Esophagus muscularis mucosa (tissue), 4 donors: ENCODE measurements at regions not wholly inside any gene's neighbourhood (a gene's known extent, or its start where the extent isn't known, plus 50 kb on each side); places are given as distances from the start of the nearest gene placed in this dataset.

Experiments
- DNase-seq: peaks from one replicate; pipeline ENCODE4 v3.0.0-alpha.2; 2017; ENCODE audit errors: extremely low spot score
- H3K27ac ChIP-seq, 4 donors: fragments of 200-600 bp; sonication (generic); replicated peaks in 1 of 4; 1 replicate in 3 of 4; 2 replicates in 1 of 4; pipeline ENCODE4 v1.5.1; 2016 to 2019; ENCODE audit warnings: mild to moderate bottlenecking in 1 of 4
- H3K27me3 ChIP-seq, 4 donors: fragments of 200-600 bp; sonication (generic); one replicate each; pipeline versions ENCODE4 v1.5.1 to v1.6.0; 2016 to 2019
- H3K36me3 ChIP-seq, 4 donors: fragments of 200-600 bp; sonication (generic); one replicate each; pipeline ENCODE4 v1.5.1; 2016 to 2019
- H3K4me1 ChIP-seq, 4 donors: fragments of 200-600 bp; sonication (generic); one replicate each; pipeline ENCODE4 v1.5.1; 2016 to 2019
- H3K4me3 ChIP-seq, 4 donors: fragments of 200-600 bp; sonication (generic); 1 replicate in 2 of 4; 2 replicates in 2 of 4; pipeline ENCODE4 v1.5.1; 2016 to 2019; ENCODE audit warnings: mild to moderate bottlenecking in 4 of 4, moderate library complexity in 1 of 4
- H3K9me3 ChIP-seq, 4 donors: fragments of 200-600 bp; sonication (generic); 1 replicate in 3 of 4; 2 replicates in 1 of 4; pipeline ENCODE4 v1.5.1; 2016 to 2019
- CTCF ChIP-seq, 3 experiments: fragments of 200-600 bp in 2 of 3; fragments of 450-650 bp in 1 of 3; sonication (generic) in 2 of 3; IDR thresholded peaks; one replicate each; pipeline ENCODE4 v1.5.1; 2017 to 2019; ENCODE audit warnings: antibody characterized with exemption in 3 of 3, mild to moderate bottlenecking in 2 of 3, moderate library complexity in 1 of 3
- EP300 ChIP-seq: sonication (generic); formaldehyde crosslinking; IDR thresholded peaks from one replicate; pipeline ENCODE4 v1.6.1; 2017; ENCODE audit warnings: antibody characterized with exemption
- POLR2A ChIP-seq: fragments of 450-650 bp; IDR thresholded peaks from one replicate; pipeline ENCODE4 v1.6.1; 2017; ENCODE audit warnings: antibody characterized with exemption, moderate library complexity, mild to moderate bottlenecking, low read depth
- POLR2AphosphoS5 ChIP-seq, 2 donors: sonication (generic); formaldehyde crosslinking; IDR thresholded peaks; one replicate each; pipeline ENCODE4 v1.6.1; 2017; ENCODE audit warnings: antibody characterized with exemption in 2 of 2
- WGBS: methylation state at CpG from one replicate; pipeline ENCODE4 v1.1.5; 2018; 5-methylcytosine and 5-hydroxymethylcytosine counted together
- intact Hi-C: fragments of 100-400 bp; cut with DNase I; formaldehyde crosslinking; loops from one replicate; pipeline ENCODE4 v1.15.1; 2023

- Histone ChIP-seq H3K27ac (no peak overlapping the region), H3K4me3 (no peak overlapping the region), H3K4me1 (peaks cover 0 to 13% (median 5%) of the 10 kb centered on the region in 4 donors), H3K9me3 (no peaks in the 10 kb centered on the region), H3K27me3 (no peaks in the 10 kb centered on the region), H3K36me3 (no peaks in the 10 kb centered on the region)
- no peak for DNase-seq
- no peak for TF ChIP-seq POLR2AphosphoS5 (IDR thresholded peaks at IDR 0.05)
- TF ChIP-seq EP300: no peak
- no peak for TF ChIP-seq POLR2A
- TF ChIP-seq CTCF (IDR thresholded peaks at IDR 0.05): no peak
- intact Hi-C loops: no loop called here
- 32% methylated on average over 5 of the region's 5 CpGs for WGBS
These were observed 187.9 kb upstream of the FAM9B start for GRCh38 chrX:9221781-9222180.

GRCh38 chrX:9222299-9222698 is 188.4 kb upstream of the FAM9B start:
- Histone ChIP-seq H3K4me3 (no peak overlapping the region), H3K9me3 (no peaks in the 10 kb centered on the region), H3K4me1 (peaks cover 0 to 13% (median 5%) of the 10 kb centered on the region in 4 donors), H3K27me3 (no peaks in the 10 kb centered on the region), H3K36me3 (no peaks in the 10 kb centered on the region), H3K27ac (no peak overlapping the region)
- intact Hi-C loops: no loop called here
- WGBS: 67% methylated on average over 9 of the region's 9 CpGs
- DNase-seq: no peak
- TF ChIP-seq POLR2AphosphoS5 (IDR thresholded peaks at IDR 0.05) (no peak), POLR2A (no peak), CTCF (IDR thresholded peaks at IDR 0.05) (no peak), EP300 (no peak)

- Histone ChIP-seq H3K4me3 (no peak overlapping the region), H3K4me1 (no peaks in the 10 kb centered on the region), H3K36me3 (no peaks in the 10 kb centered on the region), H3K9me3 (no peaks in the 10 kb centered on the region), H3K27me3 (no peaks in the 10 kb centered on the region), H3K27ac (no peak overlapping the region)
- no peak for TF ChIP-seq POLR2A
- no peak for TF ChIP-seq POLR2AphosphoS5 (IDR thresholded peaks at IDR 0.05)
- TF ChIP-seq CTCF (IDR thresholded peaks at IDR 0.05): no peak
- TF ChIP-seq EP300: no peak
- WGBS: 93% methylated on average over 6 of the region's 6 CpGs
- DNase-seq: no peak
- intact Hi-C loops: no loop called here
These were observed 193.3 kb upstream of the FAM9B start for GRCh38 chrX:9227276-9227675.

- Histone ChIP-seq H3K27ac (no peak overlapping the region), H3K27me3 (no peaks in the 10 kb centered on the region), H3K4me3 (no peak overlapping the region), H3K36me3 (no peaks in the 10 kb centered on the region), H3K4me1 (no peaks in the 10 kb centered on the region), H3K9me3 (no peaks in the 10 kb centered on the region)
- intact Hi-C loops: no loop called here
- DNase-seq: no peak
- TF ChIP-seq EP300 (no peak), POLR2AphosphoS5 (IDR thresholded peaks at IDR 0.05) (no peak), CTCF (IDR thresholded peaks at IDR 0.05) (no peak), POLR2A (no peak)
- 71% methylated on average over 5 of the region's 5 CpGs for WGBS
These were observed 197.6 kb upstream of the FAM9B start for GRCh38 chrX:9231491-9231890.

GRCh38 chrX:9233141-9233540 is 199.2 kb upstream of the FAM9B start:
- DNase-seq: no peak
- intact Hi-C loops: no loop called here
- no peaks in the 10 kb centered on the region for H3K9me3 ChIP-seq
- H3K27me3 ChIP-seq: no peaks in the 10 kb centered on the region
- no peaks in the 10 kb centered on the region for H3K36me3 ChIP-seq
- WGBS: 44% methylated on average over 5 of the region's 5 CpGs
- no peak overlapping the region for H3K4me3 ChIP-seq
- H3K4me1 ChIP-seq: no peaks in the 10 kb centered on the region
- no peak overlapping the region for H3K27ac ChIP-seq
- TF ChIP-seq CTCF (IDR thresholded peaks at IDR 0.05): no peak
- no peak for TF ChIP-seq POLR2AphosphoS5 (IDR thresholded peaks at IDR 0.05)
- TF ChIP-seq POLR2A: no peak
- TF ChIP-seq EP300: no peak
